Right cardiac atrium (tissue), 5 donors: ENCODE measurements at regions not wholly inside any gene's neighbourhood (a gene's known extent, or its start where the extent isn't known, plus 50 kb on each side); places are given as distances from the start of the nearest gene placed in this dataset.
A peak's percentile ranks its signal among the peaks of the same experiment; 100 is the strongest.
"Not testable (repeated sequence)": the region's sequence is repeated elsewhere in the genome, so short reads cannot be mapped to it uniquely, and the experiment has no call there.

ENCODE experiments used
- ATAC-seq, 2 donors: fragments of 200-7000 bp; cut with Tn5 transposase; one replicate each; pipeline versions ENCODE4 v1.8.0 to v1.9.1; 2020; ENCODE audit warnings: moderate library complexity in 2 of 2, mild to moderate bottlenecking in 1 of 2
- DNase-seq, 3 donors: peaks; one replicate each; pipeline ENCODE4 v3.0.0-alpha.2; 2020
- H3K27ac ChIP-seq: one replicate; pipeline ENCODE4 v1.5.1; 2013; ENCODE audit warnings: mild to moderate bottlenecking, low read length, control low read depth, moderate library complexity
- H3K27me3 ChIP-seq: one replicate; pipeline ENCODE4 v1.6.1; 2013; ENCODE audit not compliant: control insufficient read depth, insufficient read depth
- H3K4me1 ChIP-seq: one replicate; pipeline ENCODE4 v1.6.1; 2013; ENCODE audit warnings: low read length; ENCODE audit not compliant: control insufficient read depth, insufficient read depth
- H3K4me3 ChIP-seq: one replicate; pipeline ENCODE4 v1.5.1; 2013; ENCODE audit warnings: low read length, control low read depth
- H3K9me3 ChIP-seq: one replicate; pipeline ENCODE4 v1.6.1; 2013; ENCODE audit warnings: low read length; ENCODE audit not compliant: control insufficient read depth
- WGBS: extraction: QIAGEN DNeasy Blood & Tissue Kit; methylation state at CpG from one replicate; pipeline ENCODE4 v1.1.7; 2013; 5-methylcytosine and 5-hydroxymethylcytosine counted together
- intact Hi-C, 4 donors: fragments of 100-400 bp; cut with DNase I; formaldehyde crosslinking; loops; one replicate each; pipeline versions ENCODE4 v1.11.0 to v1.14.0; 2022 to 2023
- donor health status: healthy with polysubstance abuse.
- donor health status: DM: no; HTN: yes; CAD: no.
- donor health status: DM: no; HTN: no; CAD: no.
- donor health status: DM: no; HTN: yes; CAD: no; lungs with severe emphysema.
- donor health status: DM: yes; HTN: yes; CAD: no.

- DNase-seq = peak in 1 of 3 donors; percentile 3
- H3K4me1 ChIP-seq, H3K4me3 ChIP-seq, H3K9me3 ChIP-seq, H3K27me3 ChIP-seq, intact Hi-C loops, ATAC-seq, H3K27ac ChIP-seq: not testable (repeated sequence)
- 62% methylated on average over 7 of the region's 7 CpGs for WGBS
These were observed 155.7 kb upstream of the FAM240B start for GRCh38 chr9:38875616-38876015.

- DNase-seq, H3K27ac ChIP-seq, intact Hi-C loops, H3K27me3 ChIP-seq, ATAC-seq, H3K4me3 ChIP-seq, H3K9me3 ChIP-seq, H3K4me1 ChIP-seq: not testable (repeated sequence)
- 46% methylated on average over 2 of the region's 5 CpGs for WGBS
These were observed 151.5 kb upstream of the FAM240B start for GRCh38 chr9:38871282-38871940.

GRCh38 chr9:38859827-38860226 lies 139.9 kb upstream of the FAM240B start:
- WGBS = no CpG with 5 or more reads among the region's 1 CpG
- H3K27me3 ChIP-seq = not testable (repeated sequence)

GRCh38 chr9:38848966-38849365 lies 129.0 kb upstream of the FAM240B start:
- intact Hi-C loops, H3K4me3 ChIP-seq, DNase-seq, H3K4me1 ChIP-seq, H3K9me3 ChIP-seq, ATAC-seq, H3K27ac ChIP-seq, H3K27me3 ChIP-seq: not testable (repeated sequence)
- no CpG with 5 or more reads among the region's 10 CpGs for WGBS

More at GRCh38 chr9:38859827-38860226, 139.9 kb upstream of the FAM240B start:
- ATAC-seq, H3K4me1 ChIP-seq, H3K9me3 ChIP-seq, DNase-seq, H3K27ac ChIP-seq, H3K4me3 ChIP-seq, intact Hi-C loops: not testable (repeated sequence)

- H3K27ac ChIP-seq, H3K9me3 ChIP-seq, H3K27me3 ChIP-seq, H3K4me1 ChIP-seq, ATAC-seq, DNase-seq, intact Hi-C loops, H3K4me3 ChIP-seq: not testable (repeated sequence)
- WGBS = 75% methylated on average over 1 of the region's 3 CpGs
These were observed 120.3 kb upstream of the FAM240B start for GRCh38 chr9:38840213-38840612.

- H3K27me3 ChIP-seq, intact Hi-C loops: not testable (repeated sequence)
These were observed 113.8 kb upstream of the FAM240B start for GRCh38 chr9:38833706-38834105.

GRCh38 chr9:38813855-38814254 lies 93.9 kb upstream of the FAM240B start:
- H3K27ac ChIP-seq, ATAC-seq, intact Hi-C loops, H3K4me3 ChIP-seq, H3K4me1 ChIP-seq, H3K9me3 ChIP-seq, DNase-seq, H3K27me3 ChIP-seq: not testable (repeated sequence)
- 92% methylated on average over 6 of the region's 6 CpGs for WGBS

More at GRCh38 chr9:38833706-38834105, 113.8 kb upstream of the FAM240B start:
- H3K9me3 ChIP-seq, ATAC-seq, H3K4me1 ChIP-seq, DNase-seq, H3K27ac ChIP-seq, H3K4me3 ChIP-seq: not testable (repeated sequence)
- 60% methylated on average over 1 of the region's 3 CpGs for WGBS

GRCh38 chr9:38807919-38808459 lies 88.1 kb upstream of the FAM240B start:
- 87% methylated on average over 3 of the region's 6 CpGs for WGBS
- H3K4me1 ChIP-seq, H3K4me3 ChIP-seq, intact Hi-C loops, ATAC-seq, DNase-seq, H3K27me3 ChIP-seq, H3K27ac ChIP-seq, H3K9me3 ChIP-seq: not testable (repeated sequence)

GRCh38 chr9:38771593-38771992 lies 51.7 kb upstream of the FAM240B start:
- ATAC-seq = no peak
- Histone ChIP-seq H3K27ac (no peak overlapping the region), H3K4me1 (no peaks in the 10 kb centered on the region), H3K27me3 (no peaks in the 10 kb centered on the region), H3K4me3 (no peak overlapping the region), H3K9me3 (no peaks in the 10 kb centered on the region)
- no peak for DNase-seq
- intact Hi-C loops = no loop called here
- WGBS = 48% methylated on average over 2 of the region's 2 CpGs
